HG03108 (cell line): ENCODE measurements at regions not wholly inside any gene's neighbourhood (a gene's known extent, or its start where the extent isn't known, plus 50 kb on each side); places are given as distances from the start of the nearest gene placed in this dataset.

Source experiments
- ATAC-seq: cut with Tn5 transposase; IDR thresholded peaks from one replicate; pipeline ENCODE4 v1.9.1; 2021; ENCODE audit warnings: moderate library complexity; ENCODE audit not compliant: unreplicated experiment

DNA sequence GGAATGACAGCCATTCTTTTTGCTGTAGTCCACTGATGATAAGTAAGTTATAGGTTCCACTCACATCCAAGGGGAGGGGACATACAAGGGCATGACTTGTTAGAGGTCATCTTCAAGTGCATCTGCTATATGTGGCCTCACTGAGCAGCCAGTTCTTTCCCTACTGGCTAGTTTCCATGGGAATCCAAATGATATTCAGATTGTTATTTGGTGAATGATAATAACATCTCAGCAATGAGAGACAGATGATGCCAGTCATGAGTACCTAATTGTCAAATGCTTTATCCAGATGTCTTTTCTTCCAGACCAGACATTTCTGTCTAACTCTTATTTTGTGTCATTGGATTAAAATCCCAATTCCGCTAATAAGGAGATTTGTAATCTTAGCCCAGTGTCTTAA lies 460.4 kb upstream of the BOD1L1 start:
- ATAC-seq = no peak

DNA sequence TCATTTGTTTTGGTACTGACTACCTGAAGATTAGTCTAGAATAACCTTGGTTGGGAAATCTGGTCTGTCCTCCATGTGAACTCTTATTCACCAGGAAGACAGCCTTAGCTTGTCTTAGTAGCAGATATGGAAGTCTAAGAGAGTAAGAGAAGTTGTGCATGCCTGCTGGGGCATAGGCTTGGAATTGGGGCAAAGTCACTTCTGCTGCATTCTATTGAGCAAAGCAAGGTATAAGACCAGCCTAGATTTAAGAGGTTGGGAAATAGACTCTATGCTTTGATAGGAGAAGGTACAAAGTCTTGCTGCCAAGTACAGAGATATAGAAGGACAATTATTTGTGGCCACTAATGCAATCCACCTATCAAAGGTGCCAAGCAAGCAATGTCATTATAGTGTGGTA lies 464.0 kb upstream of the BOD1L1 start:
- no peak for ATAC-seq

GRCh38 chr4:14091966-14092365 lies 464.4 kb upstream of the BOD1L1 start:
- no peak for ATAC-seq

GRCh38 chr4:14092741-14093140 lies 465.2 kb upstream of the BOD1L1 start:
- ATAC-seq = no peak

DNA sequence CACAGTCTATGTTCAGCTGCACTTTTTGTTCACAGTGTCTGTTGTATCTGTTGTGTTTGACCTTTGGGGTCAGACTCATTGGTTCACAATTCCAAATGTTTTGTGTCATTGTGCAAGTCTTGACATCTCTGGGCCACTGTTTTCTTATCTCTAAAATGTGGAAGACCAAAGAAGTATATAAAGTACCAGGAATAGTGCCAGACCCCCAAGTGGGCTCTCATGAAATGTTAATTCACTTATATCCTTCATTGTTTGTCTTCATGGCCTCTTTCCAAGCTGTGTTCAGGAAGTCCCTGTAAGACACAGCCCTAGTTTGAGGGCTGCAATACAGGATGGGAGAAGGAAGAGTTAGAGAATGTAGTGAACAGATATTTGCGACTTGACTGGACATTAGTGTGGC lies 468.3 kb upstream of the BOD1L1 start:
- no peak for ATAC-seq

GRCh38 chr4:14096396-14096965 lies 469.0 kb upstream of the BOD1L1 start:
- no peak for ATAC-seq

DNA sequence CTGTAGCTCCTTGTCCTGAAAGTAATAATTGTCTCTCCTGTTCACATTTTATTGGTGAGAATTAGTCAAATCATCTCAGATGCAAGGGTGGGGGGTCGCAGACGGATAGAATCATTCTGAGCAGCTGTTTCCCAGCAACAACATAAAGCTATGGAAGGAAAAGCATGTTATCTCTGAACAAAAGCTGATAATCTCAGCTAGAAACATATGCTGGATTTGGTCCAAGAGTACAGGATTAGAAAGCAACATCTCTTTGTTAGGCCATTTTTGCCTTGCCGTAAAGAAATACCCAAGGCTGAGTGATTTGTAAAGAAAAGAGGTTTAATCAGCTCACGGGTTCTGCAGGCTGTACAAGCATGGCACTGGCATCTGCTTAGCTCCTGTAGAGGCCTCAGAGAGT lies 472.8 kb upstream of the BOD1L1 start:
- no peak for ATAC-seq

DNA sequence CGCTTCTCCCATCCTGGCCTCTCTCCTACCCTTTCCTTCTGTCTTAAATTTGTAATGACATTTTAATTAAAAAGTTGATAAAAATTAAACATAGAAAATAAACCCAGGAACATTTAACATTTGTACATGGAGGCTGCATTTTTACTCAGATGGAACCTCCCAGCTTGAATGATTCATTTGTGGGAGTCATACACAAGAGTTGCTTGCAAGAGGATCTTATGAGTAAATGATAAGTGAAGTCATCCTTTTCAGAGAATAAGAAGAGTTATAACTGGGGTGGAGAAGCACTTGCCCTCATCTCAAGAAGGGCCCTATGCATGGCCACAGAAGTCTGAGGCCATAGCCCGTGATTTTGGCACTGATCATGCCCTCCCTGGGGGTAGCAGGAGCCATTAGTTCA lies 482.9 kb upstream of the BOD1L1 start:
- ATAC-seq = no peak

- ATAC-seq = no peak
Measured at GRCh38 chr4:14111730-14112181, 484.2 kb upstream of the BOD1L1 start.

DNA sequence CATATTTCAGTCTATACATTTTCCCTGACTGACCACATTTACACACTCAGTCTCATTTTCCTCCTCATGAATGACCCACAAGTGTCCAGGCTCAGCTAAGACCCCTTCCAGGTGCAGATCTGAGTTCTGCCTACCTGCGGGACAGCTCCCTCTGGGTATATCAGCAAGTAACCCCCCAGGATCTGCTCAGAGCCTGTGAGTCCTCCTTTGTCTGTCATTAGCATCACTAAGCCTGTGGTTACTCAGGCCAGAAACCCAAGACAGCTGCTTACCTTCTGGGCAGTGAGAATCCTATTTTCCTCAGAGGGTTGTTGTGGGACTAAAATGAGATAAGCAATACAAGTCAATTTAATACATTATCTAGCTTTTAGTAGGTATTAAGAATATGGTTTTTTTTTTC lies 487.6 kb upstream of the BOD1L1 start:
- no peak for ATAC-seq

- no peak for ATAC-seq
Measured at GRCh38 chr4:14117575-14118238, 490.2 kb upstream of the BOD1L1 start.

DNA sequence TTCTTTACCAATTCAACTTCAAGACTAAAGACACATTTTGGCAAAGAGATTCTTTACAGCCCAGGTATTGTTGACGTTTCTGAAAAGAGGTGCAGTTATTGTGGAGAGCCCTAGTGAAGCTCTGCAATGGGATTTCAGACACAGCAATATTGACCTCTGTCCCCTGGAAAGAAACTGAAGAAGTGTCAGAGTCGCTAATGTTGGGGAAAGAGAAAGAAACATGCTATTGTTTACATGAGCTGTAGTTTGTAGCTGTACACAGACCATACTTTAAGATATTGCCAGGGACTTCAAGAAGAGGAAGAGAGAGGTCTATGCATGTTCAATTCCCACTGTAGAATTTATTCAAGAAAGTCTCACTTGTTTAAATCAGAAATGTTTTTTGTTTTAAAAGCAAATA lies 497.3 kb upstream of the BOD1L1 start:
- no peak for ATAC-seq

GRCh38 chr4:14125375-14126129 lies 498.0 kb upstream of the BOD1L1 start:
- peak; percentile 84 for ATAC-seq

DNA sequence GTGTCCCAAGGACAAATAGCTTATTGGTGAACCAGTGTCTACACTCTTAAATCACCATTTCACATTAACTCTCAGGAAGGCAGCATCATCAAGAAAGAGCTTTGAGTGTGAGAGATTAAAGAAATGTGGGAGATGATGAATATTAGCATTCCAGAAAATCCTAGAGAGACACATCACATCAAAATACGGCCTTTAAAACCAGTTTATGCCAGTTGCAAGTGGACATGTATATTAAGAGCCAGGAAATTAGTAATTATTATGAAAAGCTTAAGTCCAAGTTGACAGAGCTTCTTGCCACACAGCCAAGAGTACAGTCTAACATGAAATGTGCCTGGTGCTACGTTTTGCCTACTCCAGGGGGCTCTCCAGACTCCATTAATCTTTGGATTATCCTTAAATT lies 503.0 kb upstream of the BOD1L1 start:
- ATAC-seq = no peak

- ATAC-seq = no peak
Measured at GRCh38 chr4:14131335-14131734, 503.8 kb upstream of the BOD1L1 start.

- no peak for ATAC-seq
Measured at GRCh38 chr4:14132301-14132700, 504.8 kb upstream of the BOD1L1 start.

- ATAC-seq = no peak
Measured at GRCh38 chr4:14138106-14138505, 510.6 kb upstream of the BOD1L1 start.

GRCh38 chr4:14143892-14144291 lies 516.4 kb upstream of the BOD1L1 start:
- ATAC-seq = no peak

DNA sequence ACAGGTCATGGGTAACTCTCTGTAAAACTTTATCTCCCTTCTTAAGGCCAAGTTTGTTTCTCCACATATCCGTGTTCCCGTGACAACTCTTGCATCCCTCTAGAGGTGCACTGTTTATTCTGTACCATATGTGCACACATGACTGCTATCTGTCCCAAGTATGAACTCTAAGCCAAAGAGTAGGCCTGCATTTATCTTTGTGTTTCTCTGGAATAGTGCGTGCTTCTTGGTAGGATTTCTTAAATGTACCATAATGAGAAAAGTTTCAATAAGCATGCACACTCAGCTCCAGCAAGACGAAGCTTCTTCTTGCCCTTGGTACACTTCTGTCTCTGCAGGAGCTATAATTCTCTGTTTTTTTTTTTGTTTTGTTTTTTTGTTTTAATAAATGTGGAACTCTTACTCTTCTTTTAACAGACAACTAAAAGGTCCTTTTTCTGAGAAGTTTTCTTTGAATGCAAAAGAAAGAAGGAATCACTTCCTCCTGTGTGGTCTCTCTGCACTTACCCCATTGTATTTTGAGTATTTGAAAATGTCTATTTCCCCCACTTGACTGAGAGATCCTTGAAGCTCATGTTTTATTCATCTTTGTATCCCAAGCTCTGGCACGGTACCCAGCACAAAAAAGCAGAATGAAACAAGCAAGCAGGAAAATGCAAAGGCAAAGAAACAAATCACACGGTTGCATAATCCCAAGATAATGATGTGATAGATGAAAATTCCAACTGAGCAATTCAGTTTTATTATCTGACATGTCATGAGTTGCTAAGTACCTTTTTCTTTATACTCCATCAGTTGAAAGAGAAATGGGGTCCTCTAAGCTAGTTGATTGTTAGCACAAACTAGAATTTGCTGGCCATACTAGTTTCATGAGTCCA lies 521.9 kb upstream of the BOD1L1 start:
- no peak for ATAC-seq

- ATAC-seq = no peak
Measured at GRCh38 chr4:14151101-14151500, 523.6 kb upstream of the BOD1L1 start.

DNA sequence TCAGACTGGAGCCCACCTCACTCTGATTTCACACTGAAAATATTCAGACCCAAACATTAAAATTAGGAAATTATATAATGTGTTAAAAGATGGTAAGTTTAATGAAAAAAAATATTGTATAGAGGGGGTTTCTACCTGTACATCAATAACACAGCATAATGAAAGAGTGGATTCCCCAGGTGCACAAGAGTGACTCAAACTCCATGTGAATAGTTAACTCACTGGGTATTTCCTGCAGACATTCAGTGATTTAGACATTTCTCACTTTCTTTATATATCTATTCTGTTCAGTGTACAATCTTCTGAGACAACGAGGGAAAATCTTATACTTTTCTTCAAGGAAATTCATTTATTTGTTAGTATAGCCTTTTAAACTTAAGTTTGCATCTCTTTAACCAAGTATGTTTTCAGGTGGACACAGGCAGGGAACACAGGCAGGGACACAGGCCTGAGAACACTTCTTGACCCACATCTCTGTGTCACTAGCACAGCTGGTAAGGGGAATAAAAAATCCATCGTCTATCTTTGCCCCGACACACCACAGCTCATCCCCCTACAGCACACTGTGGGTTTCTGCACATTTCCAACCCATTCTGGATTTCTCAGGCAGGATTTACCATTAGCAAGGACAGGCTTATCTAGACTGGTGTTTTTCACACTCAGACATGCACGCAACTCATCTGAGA lies 525.5 kb upstream of the BOD1L1 start:
- ATAC-seq = peak; percentile 80
